HCT116 (cell line): ENCODE measurements at regions not wholly inside any gene's neighbourhood (a gene's known extent, or its start where the extent isn't known, plus 50 kb on each side); places are given as distances from the start of the nearest gene placed in this dataset.

Experiments used
- ATAC-seq: fragments of 200-7000 bp; cut with Tn5 transposase; 2 replicates; pipeline ENCODE4 v1.9.1; 2020; ENCODE audit warnings: mild to moderate bottlenecking, moderate library complexity
- BruUV-seq: library from RNA; stranded (reverse); fragments of 400-500 nt; replicated peaks from 2 replicates; lab custom pipeline; 2021; lab: Mats Ljungman, UMichigan
- CTCF ChIA-PET: fragments of 300-600 bp; sonication (Branson Sonifier 250); formaldehyde crosslinking; loops from one replicate; lab custom pipeline; 2021; ENCODE audit warnings: antibody characterized with exemption; lab: Charles Lee
- POLR2A ChIA-PET: fragments of 300-600, 350-600 bp; sonication (Branson Sonifier 250); formaldehyde crosslinking; loops from one replicate; lab custom pipeline; 2021; ENCODE audit warnings: antibody characterized with exemption; lab: Charles Lee
- RAD21 ChIA-PET, 2 experiments: fragments of 300-600 bp; sonication (Branson Sonifier 250); formaldehyde crosslinking; loops; one replicate each; lab custom pipeline; 2023; ENCODE audit warnings: low total read pairs in 2 of 2; ENCODE audit not compliant: uncharacterized antibody in 2 of 2, unreplicated experiment in 2 of 2, low non-redundant PET in 1 of 2; lab: Charles Lee
- DNase-seq: peaks from one replicate; pipeline ENCODE4 v3.0.0-alpha.2; 2010; ENCODE audit warnings: low read depth, low spot score
- H2AFZ ChIP-seq: fragments of 200-600 bp; shearing (Covaris generic), sonication (generic); 2 replicates; pipeline ENCODE4 v1.6.1; 2017; ENCODE audit warnings: low read depth, mixed run types, mixed read lengths, antibody characterized with exemption, low read length; ENCODE audit not compliant: poor library complexity, severe bottlenecking
- H3K27ac ChIP-seq: 2 replicates; pipeline ENCODE4 v1.5.1; 2012; ENCODE audit warnings: low read depth, low read length
- H3K27me3 ChIP-seq: fragments of 200-600 bp; sonication (generic); 2 replicates; pipeline ENCODE4 v1.6.1; 2016; ENCODE audit warnings: mixed run types, low read length, mixed read lengths; ENCODE audit not compliant: insufficient read depth
- H3K36me3 ChIP-seq, 2 experiments: fragments of 200-500 bp in 1 of 2; fragments of 200-600 bp in 1 of 2; sonication (Bioruptor generic) in 1 of 2; sonication (generic) in 1 of 2; 2 replicates each; pipeline versions ENCODE4 v1.5.1 to v1.6.1; 2014 to 2016; ENCODE audit warnings: low read length in 2 of 2, inconsistent platforms in 1 of 2, mixed read lengths in 1 of 2, mixed run types in 1 of 2; ENCODE audit not compliant: insufficient read depth in 2 of 2, control insufficient read depth in 1 of 2
- H3K4me1 ChIP-seq, 2 experiments: fragments of 200-600 bp in 1 of 2; sonication (generic) in 1 of 2; 2 replicates each; pipeline versions ENCODE4 v1.5.1 to v1.6.1; 2012 to 2017; ENCODE audit warnings: low read length in 2 of 2, inconsistent platforms in 1 of 2, mild to moderate bottlenecking in 1 of 2, mixed read lengths in 1 of 2, mixed run types in 1 of 2, moderate library complexity in 1 of 2; ENCODE audit not compliant: insufficient read depth in 2 of 2, control insufficient read depth in 1 of 2
- H3K4me2 ChIP-seq: fragments of 200-600 bp; sonication (generic); 2 replicates; pipeline ENCODE4 v1.6.1; 2017; ENCODE audit warnings: mixed run types, low read length, mixed read lengths
- H3K4me3 ChIP-seq, 2 experiments: fragments of 200-600 bp in 1 of 2; sonication (generic) in 1 of 2; replicated peaks in 1 of 2; 2 replicates each; pipeline ENCODE4 v1.5.1; 2011 to 2016; ENCODE audit warnings: low read length in 2 of 2, control low read depth in 1 of 2, low read depth in 1 of 2, mild to moderate bottlenecking in 1 of 2, mixed read lengths in 1 of 2, mixed run types in 1 of 2
- H3K79me2 ChIP-seq: fragments of 200-600 bp; sonication (generic); 2 replicates; pipeline ENCODE4 v1.6.1; 2017; ENCODE audit warnings: mild to moderate bottlenecking, mixed run types, low read length, moderate library complexity, mixed read lengths; ENCODE audit not compliant: insufficient read depth
- H3K9ac ChIP-seq: fragments of 200-600 bp; sonication (generic); 2 replicates; pipeline ENCODE4 v1.6.1; 2016; ENCODE audit warnings: low read length, mixed read lengths
- H3K9me2 ChIP-seq: fragments of 200-600 bp; sonication (generic), shearing (Covaris generic); 2 replicates; pipeline ENCODE4 v1.6.1; 2017; ENCODE audit warnings: mixed run types, mild to moderate bottlenecking, moderate library complexity; ENCODE audit not compliant: insufficient read depth
- H3K9me3 ChIP-seq, 2 experiments: fragments of 200-500 bp in 1 of 2; fragments of 200-600 bp in 1 of 2; sonication (Bioruptor generic) in 1 of 2; sonication (generic) in 1 of 2; 2 replicates each; pipeline ENCODE4 v1.6.1; 2014 to 2017; ENCODE audit warnings: low read length in 2 of 2, mixed read lengths in 2 of 2, inconsistent platforms in 1 of 2, low read depth in 1 of 2, mild to moderate bottlenecking in 1 of 2, mixed run types in 1 of 2, moderate library complexity in 1 of 2; ENCODE audit not compliant: control insufficient read depth in 1 of 2, insufficient read depth in 1 of 2
- H4K20me1 ChIP-seq: fragments of 200-600 bp; sonication (generic), shearing (Covaris generic); 2 replicates; pipeline ENCODE4 v1.6.1; 2017; ENCODE audit warnings: mixed run types, mild to moderate bottlenecking, moderate library complexity; ENCODE audit not compliant: insufficient read depth
- ATF3 ChIP-seq: IDR thresholded peaks from 2 replicates; pipeline ENCODE4 v1.6.1; 2012
- CBX3 ChIP-seq: IDR thresholded peaks from 2 replicates; pipeline ENCODE4 v1.6.1; 2012; ENCODE audit warnings: low read depth
- CEBPB ChIP-seq: IDR thresholded peaks from 2 replicates; pipeline ENCODE4 v1.6.1; 2012; ENCODE audit warnings: low read depth
- CTCF ChIP-seq, 3 experiments: fragments of 200-600 bp in 1 of 3; sonication (generic) in 1 of 3; IDR thresholded peaks in 2 of 3; conservative IDR thresholded peaks in 1 of 3; 2 replicates each; pipeline ENCODE4 v1.5.1; 2012 to 2017; ENCODE audit warnings: low read depth in 2 of 3, low read length in 2 of 3, antibody characterized with exemption in 1 of 3, borderline replicate concordance in 1 of 3, control low read depth in 1 of 3, mild to moderate bottlenecking in 1 of 3, mixed read lengths in 1 of 3, mixed run types in 1 of 3, moderate library complexity in 1 of 3; ENCODE audit not compliant: insufficient read depth in 1 of 3
- EGR1 ChIP-seq: IDR thresholded peaks from 2 replicates; pipeline ENCODE4 v1.6.1; 2012; ENCODE audit warnings: low read depth
- EZH2 ChIP-seq: fragments of 200-600 bp; sonication (generic); IDR thresholded peaks from 2 replicates; pipeline ENCODE4 v1.6.1; 2017; ENCODE audit warnings: antibody characterized with exemption, mixed run types
- EZH2phosphoT487 ChIP-seq: fragments of 200-600 bp; IDR thresholded peaks from 2 replicates; pipeline ENCODE4 v1.6.1; 2018; ENCODE audit warnings: antibody characterized with exemption, borderline replicate concordance
- FOSL1 ChIP-seq: IDR thresholded peaks from 2 replicates; pipeline ENCODE4 v1.6.1; 2012; ENCODE audit warnings: low read depth
- JUND ChIP-seq: IDR thresholded peaks from 2 replicates; pipeline ENCODE4 v1.6.1; 2012
- POLR2AphosphoS5 ChIP-seq: IDR thresholded peaks from 2 replicates; pipeline ENCODE4 v1.6.1; 2011; ENCODE audit warnings: mild to moderate bottlenecking, low read depth, low read length, moderate library complexity
- RAD21 ChIP-seq: IDR thresholded peaks from 2 replicates; pipeline ENCODE4 v1.6.1; 2012; ENCODE audit warnings: low read depth, mild to moderate bottlenecking
- REST ChIP-seq: IDR thresholded peaks from 2 replicates; pipeline ENCODE4 v1.6.1; 2012; ENCODE audit warnings: low read depth
- SIN3A ChIP-seq: IDR thresholded peaks from 2 replicates; pipeline ENCODE4 v1.6.1; 2012; ENCODE audit warnings: low read depth
- SP1 ChIP-seq: IDR thresholded peaks from 2 replicates; pipeline ENCODE4 v1.6.1; 2012; ENCODE audit warnings: low read depth
- SRF ChIP-seq: IDR thresholded peaks from 2 replicates; pipeline ENCODE4 v1.6.1; 2012; ENCODE audit warnings: low read depth
- YY1 ChIP-seq: IDR thresholded peaks from 2 replicates; pipeline ENCODE4 v1.6.1; 2011; ENCODE audit warnings: low read length, low read depth, moderate library complexity, mild to moderate bottlenecking; ENCODE audit not compliant: insufficient replicate concordance; ENCODE audit errors: extremely low read depth
- ZBTB33 ChIP-seq: IDR thresholded peaks from 2 replicates; pipeline ENCODE4 v1.6.1; 2011; ENCODE audit warnings: mild to moderate bottlenecking, low read length, moderate library complexity; ENCODE audit not compliant: insufficient replicate concordance; ENCODE audit errors: extremely low read depth
- ZFX ChIP-seq: fragments of 450-650 bp; IDR thresholded peaks from 2 replicates; pipeline ENCODE4 v1.6.1; 2017
- ZNF274 ChIP-seq: fragments of 200-500 bp; sonication (Bioruptor generic); IDR thresholded peaks from 2 replicates; pipeline ENCODE4 v1.6.1; 2014; ENCODE audit warnings: mild to moderate bottlenecking, low read depth, low read length, inconsistent platforms
- intact Hi-C: fragments of 100-400 bp; cut with micrococcal nuclease; formaldehyde crosslinking; loops from 2 replicates; pipeline ENCODE4 v1.10.0; 2022

DNA sequence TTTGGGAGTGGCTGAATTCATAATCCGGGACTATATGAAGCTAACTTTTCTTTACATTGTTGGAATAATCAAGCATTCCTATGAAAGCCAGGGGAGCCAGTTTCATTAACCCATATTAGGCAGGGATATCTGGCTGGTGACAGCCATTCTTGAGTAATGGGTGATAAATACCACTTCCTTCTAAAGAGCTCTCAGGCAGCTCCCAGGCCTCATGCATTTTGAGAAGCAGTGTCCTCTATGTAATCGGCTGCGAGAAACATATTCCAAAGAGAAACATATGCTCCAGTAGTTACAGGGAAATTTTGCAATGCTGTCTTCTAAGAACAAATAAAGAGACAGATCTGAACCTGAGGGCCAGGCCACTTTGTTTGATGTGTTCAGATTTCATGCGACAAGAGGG is 83.1 kb downstream of the MSX2 start (continued):
- TF ChIP-seq SRF (no peak), RAD21 (no peak)
- TF ChIP-seq, all 23 proteins: peak for 0

DNA sequence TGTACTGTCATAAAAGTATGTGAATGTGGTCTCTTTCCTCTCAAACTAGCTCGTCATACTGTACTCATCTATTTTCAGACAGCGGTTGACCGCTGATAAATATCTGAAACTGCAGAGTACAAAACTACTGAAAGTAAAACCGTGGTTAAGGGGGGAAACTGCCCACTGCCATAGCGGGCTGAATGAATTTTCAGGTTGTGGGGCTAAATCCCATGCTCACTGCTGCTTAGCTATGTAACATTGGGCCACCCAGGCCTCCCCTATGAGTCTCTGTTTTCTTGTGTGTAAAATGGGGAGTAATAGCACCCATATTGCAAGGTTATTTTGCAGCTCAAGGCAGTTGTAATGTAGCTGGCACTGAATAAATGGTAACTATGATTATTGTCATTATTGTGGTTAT is 82.3 kb downstream of the MSX2 start:
- TF ChIP-seq ZNF274: no peak
- no peak for TF ChIP-seq POLR2AphosphoS5
- no peak for TF ChIP-seq REST
- no peak for TF ChIP-seq SP1
- no peak for TF ChIP-seq FOSL1
- no peak for TF ChIP-seq ZBTB33
- no peak for TF ChIP-seq ATF3
- no peak for TF ChIP-seq CBX3
- TF ChIP-seq EGR1: no peak
- no peak for TF ChIP-seq EZH2
- TF ChIP-seq SRF: no peak
- no peak for TF ChIP-seq JUND
- TF ChIP-seq ZFX: no peak
- no peak for TF ChIP-seq SIN3A
- TF ChIP-seq CEBPB: no peak
- TF ChIP-seq CTCF (IDR thresholded peaks at IDR 0.05 in 2 of 3, conservative IDR thresholded peaks at IDR 0.05 in 1 of 3; ENCODE audit: borderline replicate concordance in 1 of 3, insufficient read depth in 1 of 3, low read depth in 2 of 3, low read length in 2 of 3): no peak
- TF ChIP-seq YY1: no peak
- no peak for TF ChIP-seq EZH2phosphoT487
- no TSS peak for BruUV-seq
- H3K27ac ChIP-seq: no peak overlapping the region
- DNase-seq (no peak), ATAC-seq (no peak)
- no peaks in the 10 kb centered on the region for H3K36me3 ChIP-seq
- H3K4me2 ChIP-seq: no peak overlapping the region
- H3K79me2 ChIP-seq: no peaks in the 10 kb centered on the region
- no peaks in the 10 kb centered on the region for H3K4me1 ChIP-seq
- no peaks in the 10 kb centered on the region for H4K20me1 ChIP-seq
- no peaks in the 10 kb centered on the region for H3K27me3 ChIP-seq
- no peaks in the 10 kb centered on the region for H3K9me2 ChIP-seq
- no peak overlapping the region for H3K9ac ChIP-seq
- CTCF ChIA-PET: no interaction called here
- H3K9me3 ChIP-seq: no peaks in the 10 kb centered on the region
- H3K4me3 ChIP-seq: no peak overlapping the region
- H2AFZ ChIP-seq: no peak overlapping the region
- RAD21 ChIA-PET: no interaction called here
- POLR2A ChIA-PET: no interaction called here
- intact Hi-C loops: no loop called here
